Islet precursor cell (in vitro differentiated cells): ENCODE measurements at regions not wholly inside any gene's neighbourhood (a gene's known extent, or its start where the extent isn't known, plus 50 kb on each side); places are given as distances from the start of the nearest gene placed in this dataset.
"Not testable (repeated sequence)": the region's sequence is repeated elsewhere in the genome, so short reads cannot be mapped to it uniquely, and the experiment has no call there.

Experiments
- DNase-seq: peaks from one replicate; pipeline ENCODE4 v3.0.0-alpha.2; 2018

DNA sequence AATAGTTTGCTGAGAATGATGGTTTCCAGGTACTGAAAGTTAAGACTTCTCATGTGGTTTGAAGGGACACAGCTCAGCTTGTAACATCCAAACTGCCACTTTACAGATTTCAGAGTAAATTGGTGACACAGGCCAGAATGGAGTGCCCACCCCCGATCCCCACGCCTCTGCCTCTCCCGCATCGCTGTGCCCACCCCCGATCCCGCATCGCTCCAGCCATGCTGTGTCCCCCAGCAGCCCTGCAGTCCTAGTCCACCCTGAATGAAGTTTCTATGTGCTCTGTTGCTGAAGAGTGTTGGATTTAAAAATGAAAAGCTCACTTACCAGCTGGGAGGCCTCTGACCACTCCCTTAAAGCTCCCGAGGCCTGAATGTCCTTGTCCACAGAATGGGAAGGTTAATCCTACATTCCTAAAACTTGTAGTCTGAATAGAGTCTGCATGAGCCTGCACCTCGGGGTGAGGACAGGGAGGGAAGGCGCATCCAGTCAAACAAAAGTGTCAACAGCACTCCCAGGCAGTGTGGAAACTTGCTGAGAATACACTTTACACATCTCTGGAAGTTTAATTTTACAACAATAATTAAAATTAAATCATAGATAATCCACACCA lies 176.4 kb upstream of the ID2 start:
- no peak for DNase-seq

DNA sequence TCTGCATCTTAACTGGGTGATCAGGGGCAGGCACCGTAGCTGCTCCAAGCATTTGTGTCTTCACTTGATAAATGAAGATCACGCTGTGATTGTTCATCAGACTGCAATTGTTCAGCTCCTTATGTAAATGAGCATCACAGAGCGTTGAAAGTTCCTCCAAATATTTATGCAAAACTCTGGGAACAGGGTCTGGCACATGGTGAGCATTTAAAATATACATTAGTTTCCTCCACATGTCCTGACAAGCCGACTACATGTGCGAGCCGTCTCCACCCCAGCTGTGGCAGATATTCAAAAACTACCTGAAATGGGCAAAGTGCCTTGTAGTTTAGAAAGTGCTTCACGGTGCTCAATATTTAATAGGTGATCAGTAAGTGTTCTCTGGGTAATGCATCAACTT lies 175.1 kb upstream of the ID2 start:
- DNase-seq = no peak

DNA sequence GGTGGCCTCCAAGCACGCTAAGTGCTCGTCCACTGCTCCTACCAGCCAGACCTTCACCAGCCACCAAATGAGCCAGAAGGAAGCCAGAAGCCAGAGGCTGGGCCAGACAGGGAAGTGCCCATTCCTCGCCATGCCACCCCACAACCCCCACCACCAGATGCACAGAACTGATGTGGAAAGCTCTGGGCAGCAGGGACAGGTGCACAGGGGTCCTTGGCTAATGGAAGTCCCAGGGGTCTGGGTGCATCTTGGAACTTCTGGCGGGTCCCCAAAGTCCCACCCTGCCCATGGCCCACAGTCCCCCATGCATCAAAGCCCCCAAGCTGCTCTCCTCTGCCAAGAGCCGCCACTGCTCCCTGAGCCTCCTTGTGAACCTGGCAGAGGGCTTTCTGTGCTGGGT lies 173.1 kb upstream of the ID2 start:
- no peak for DNase-seq

DNA sequence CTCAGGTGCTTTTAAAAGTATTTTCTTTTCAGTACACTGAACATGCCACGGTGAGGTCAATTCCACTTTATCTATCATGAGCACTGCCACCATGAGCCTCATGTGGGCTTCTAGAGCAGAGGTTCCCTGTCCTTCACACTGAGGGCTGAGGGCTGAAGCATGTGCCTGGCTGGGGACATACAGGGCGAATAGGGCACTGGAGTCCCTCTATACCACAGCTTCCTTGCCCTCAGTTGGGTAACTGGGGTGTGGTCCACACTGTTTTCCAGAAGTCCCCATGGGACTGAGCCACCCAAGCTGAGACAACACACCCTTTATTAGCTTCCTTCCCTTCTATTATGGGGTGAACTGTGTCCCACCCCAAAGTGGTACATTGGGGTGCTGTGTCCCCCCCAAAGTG lies 172.2 kb upstream of the ID2 start:
- DNase-seq = no peak

GRCh38 chr2:8510055-8510454 lies 171.8 kb upstream of the ID2 start:
- not testable (repeated sequence) for DNase-seq

DNA sequence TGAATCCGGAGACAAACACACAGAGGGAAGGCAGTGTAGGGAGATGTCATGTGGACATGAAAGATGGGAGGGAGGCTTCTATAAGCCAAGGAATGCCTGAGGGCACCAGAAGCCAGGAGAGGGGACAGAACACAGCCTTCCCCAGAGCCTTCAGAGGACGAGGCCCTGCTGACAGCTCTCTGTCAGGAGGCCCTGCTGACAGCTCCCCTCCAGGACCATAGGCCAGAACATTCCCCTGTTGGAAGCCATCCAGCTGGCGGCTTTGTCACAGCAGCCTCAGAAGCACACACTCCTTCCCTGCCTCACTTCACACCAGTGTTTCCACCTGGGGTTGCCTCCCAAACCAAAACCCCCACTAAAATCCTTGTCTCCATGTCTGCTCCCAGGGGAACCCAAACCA lies 171.3 kb upstream of the ID2 start:
- DNase-seq = no peak

- no peak for DNase-seq
Measured at GRCh38 chr2:8511868-8512612, 169.8 kb upstream of the ID2 start.

- no peak for DNase-seq
Measured at GRCh38 chr2:8513601-8514273, 168.1 kb upstream of the ID2 start.

DNA sequence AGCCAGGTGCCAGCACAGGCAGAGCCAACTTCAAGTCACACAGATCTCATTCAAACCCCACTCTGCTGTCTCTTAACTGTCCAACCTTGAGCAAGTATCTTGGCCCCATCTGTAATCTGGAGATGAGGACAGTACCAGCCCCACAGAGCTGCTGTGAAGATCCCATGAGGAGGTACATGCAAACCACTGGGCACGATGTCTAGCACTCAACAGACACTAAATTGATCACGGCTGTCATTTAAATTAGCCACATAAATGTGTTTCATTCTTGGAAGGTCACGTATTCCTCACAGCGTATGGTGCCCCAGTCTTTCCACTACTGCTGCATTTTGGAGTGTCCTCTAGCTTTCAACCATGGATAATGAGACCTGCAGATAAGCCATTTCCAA lies 167.6 kb upstream of the ID2 start:
- DNase-seq = no peak

DNA sequence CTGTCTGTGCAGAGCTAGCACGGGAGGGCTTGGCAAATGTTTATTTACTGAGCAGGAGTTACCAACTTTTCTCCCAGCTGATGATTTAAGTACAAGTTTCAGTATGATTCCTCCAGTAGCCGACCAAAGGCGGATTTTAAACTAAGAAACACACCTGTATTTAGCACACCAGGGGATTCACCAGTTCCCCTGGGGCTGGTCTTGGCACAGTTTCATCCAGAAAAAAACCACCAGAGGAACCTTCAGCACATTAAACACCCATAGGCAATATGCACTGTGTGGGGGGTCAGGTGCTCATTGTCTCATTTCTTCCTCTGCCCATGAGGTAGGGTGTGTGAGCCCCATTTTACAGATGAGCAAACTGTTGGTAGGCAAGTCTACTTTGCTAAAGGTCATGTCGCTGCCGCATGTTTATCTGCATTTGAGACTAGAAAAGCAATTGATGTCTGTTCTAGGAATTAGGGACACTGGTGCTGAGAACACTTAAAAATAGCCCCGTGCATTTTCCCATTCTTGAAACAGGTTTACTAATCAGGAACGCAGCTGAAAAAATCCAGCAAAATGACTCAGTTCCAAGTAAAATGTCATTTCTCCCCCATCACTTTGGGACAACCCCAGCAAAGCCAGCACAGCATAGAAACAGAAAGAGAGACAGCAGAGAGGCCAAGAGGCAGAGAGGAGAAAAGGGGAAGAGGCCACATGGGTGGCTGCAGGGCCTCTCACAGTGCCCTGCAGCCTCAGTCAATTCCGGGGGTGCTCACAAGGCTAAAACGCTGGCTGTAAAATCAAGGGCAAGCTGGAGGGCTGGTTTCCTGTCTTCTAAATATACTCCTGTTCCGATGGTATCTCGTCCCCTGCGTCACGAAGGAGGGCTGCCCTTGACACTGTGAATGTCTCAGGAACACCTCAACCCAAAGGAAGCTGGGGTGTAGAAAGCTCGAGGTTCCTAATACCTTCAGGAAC lies 166.8 kb upstream of the ID2 start:
- DNase-seq = no peak

DNA sequence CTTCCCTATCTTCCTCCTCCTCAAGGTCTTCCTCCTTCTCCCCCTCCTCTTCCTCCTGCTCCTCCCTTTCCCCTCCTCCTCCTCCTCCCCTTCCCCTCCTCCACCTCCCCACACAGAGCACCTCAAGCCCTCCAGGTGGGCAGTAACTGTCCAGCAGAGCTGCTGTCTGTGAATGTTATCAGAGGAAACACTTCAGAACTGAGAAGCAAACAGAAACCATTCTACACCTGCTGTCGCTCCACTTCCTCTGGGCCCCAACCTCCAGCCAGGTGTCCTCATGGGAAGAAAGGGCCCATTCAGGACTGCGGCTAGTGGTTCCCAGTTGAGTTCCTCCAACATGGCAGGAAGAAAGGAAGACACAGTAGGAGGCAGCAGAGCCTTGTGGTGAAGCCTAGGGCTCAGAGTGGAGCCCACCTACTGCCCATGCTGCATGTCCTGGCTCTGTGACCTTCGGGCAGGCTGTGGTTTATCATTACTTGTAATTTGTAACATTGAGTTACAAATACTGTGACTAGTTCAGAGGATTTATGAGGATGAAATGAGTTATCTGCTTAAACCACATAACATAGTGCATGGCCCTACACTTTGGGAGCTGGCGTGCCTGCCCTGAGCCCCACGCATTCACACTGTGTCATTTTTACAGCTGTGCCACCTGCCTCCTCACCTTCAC lies 165.9 kb upstream of the ID2 start:
- peak; percentile 55 for DNase-seq

DNA sequence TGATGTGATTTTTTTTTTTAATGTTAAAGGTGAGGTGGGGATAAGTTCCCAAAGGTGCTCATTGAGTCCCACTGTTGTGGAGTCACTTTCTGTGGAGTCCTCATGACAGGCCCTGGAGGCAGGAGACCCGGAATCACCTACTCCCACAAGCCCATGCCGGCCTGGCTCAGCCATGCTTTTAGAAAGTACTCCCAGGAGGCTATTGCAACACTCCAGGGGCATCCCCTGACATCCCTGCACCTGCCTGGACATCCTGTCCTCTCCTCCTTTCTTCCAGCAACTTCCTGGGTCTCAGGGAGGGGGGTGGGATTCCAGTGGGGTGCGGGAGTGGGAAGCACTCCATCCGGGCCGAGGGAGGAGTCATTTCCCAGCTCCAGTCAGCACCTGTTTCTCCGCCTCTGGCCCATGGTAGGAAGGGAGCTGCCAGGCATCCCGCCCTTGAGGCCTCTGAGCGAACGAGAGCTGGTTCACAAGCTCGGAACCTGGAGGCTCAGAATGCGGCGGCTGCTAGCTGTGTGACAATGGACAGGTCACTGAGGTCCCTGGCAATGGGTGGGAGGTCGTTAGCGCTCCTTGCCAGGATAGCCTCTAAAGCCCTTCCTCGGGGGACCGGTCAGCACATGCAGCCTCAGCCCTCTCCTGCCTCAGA lies 163.9 kb upstream of the ID2 start:
- DNase-seq = no peak

DNA sequence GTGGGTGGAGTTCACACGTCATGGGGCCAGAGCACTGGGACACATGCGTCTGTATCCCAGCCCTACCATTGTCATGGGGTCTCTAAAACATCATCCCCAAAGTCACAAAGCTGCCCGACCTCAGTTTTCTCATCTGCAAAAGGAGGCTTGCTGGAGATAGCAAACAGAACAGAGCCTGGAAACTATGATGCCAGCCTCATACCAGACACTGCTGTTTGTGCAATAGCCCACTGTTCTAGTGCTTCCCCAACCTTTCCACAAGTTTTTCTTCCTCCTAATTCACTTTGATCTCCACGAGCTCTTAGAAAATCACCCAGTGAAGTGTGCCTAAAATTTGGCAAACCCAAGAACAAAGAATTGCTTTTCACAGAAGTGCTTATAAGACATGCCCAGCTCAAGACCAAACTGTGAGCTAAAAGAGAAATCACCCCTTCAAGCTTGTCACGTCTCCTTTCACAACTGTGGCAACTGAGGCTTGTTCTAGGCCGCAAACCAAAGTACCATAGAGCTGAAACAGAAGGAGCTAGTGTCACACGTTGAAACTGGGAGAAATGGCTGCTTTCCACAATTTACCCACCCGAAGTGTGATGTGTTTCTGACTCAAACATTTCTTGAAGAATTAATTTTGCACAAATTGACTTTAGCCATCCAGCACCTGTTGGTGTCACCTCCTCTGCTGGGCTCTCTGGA lies 162.7 kb upstream of the ID2 start:
- DNase-seq = no peak

- DNase-seq = no peak
Measured at GRCh38 chr2:8520791-8521344, 161.0 kb upstream of the ID2 start.

- DNase-seq = no peak
Measured at GRCh38 chr2:8522687-8523086, 159.2 kb upstream of the ID2 start.

- DNase-seq = no peak
Measured at GRCh38 chr2:8524388-8524787, 157.5 kb upstream of the ID2 start.

DNA sequence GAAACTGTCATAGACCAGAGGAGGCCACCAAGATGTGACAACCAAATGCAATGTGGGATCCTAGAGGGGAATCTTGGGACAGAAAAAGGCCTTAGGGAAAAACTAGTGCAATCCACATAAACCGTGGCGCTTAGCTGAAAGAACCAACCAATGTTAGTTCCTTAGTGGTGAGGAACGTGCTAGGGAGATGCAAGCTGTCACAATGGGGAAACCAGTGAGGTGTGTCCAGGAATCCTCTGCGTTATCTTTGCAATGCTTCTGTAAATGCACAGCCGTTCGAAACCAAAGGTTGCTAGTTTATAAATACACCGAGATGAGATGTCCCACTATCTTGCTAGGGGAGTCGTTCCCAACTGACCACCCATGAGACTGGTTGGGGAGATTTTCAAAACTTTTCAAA lies 157.0 kb upstream of the ID2 start:
- DNase-seq = no peak

DNA sequence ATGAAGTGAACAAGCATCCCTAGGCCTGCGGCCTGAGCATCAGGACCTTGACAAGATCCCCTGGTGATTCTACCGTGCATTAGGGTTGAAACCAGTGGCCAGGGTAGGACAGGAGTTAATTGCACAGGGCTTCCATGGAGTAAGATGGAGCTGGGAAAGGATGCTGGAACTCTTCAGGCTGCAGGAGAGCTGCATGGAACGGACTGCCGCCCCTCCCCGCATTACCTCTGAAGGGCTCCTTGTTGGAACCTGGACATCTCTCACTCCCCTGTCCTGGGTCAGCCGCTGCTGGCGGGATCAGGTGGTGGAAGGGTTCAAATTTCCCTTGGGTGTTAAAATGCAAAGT lies 156.6 kb upstream of the ID2 start:
- no peak for DNase-seq

GRCh38 chr2:8525582-8526402 lies 156.1 kb upstream of the ID2 start:
- no peak for DNase-seq

GRCh38 chr2:8526403-8526696 lies 155.5 kb upstream of the ID2 start:
- DNase-seq = no peak

DNA sequence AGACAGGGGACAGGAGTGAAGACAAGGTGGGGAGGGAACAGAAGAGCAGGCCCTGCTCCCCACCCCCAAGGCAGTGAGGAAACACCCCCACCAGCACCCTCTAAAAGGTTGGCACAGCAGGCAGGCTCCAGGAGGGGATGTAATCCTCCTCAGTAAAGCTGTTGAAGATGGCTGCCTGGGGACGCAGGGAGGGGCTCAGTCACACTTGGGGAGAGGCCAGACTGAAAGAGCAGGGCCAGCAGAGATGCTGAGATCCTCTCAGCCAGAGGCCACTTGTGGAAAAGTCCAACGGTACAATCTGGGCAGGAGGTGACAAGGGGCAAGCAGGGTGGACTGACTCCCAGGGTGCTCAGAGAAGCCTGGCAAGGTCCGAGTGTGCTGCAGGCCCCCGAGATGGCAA lies 154.8 kb upstream of the ID2 start:
- DNase-seq = no peak
